ENCODE measurements at regions not wholly inside any gene's neighbourhood (a gene's known extent, or its start where the extent isn't known, plus 50 kb on each side); places are given as distances from the start of the nearest gene placed in this dataset.

GRCh38 chr14:83162361-83162929 is 1628.8 kb upstream of the SEL1L start:
- TF ChIP-seq CTCF (IDR thresholded peaks at IDR 0.05), result no peak
- no peak for TF ChIP-seq POLR2A (IDR thresholded peaks at IDR 0.05)
